LNCAP (cell line): ENCODE measurements at regions not wholly inside any gene's neighbourhood (a gene's known extent, or its start where the extent isn't known, plus 50 kb on each side); places are given as distances from the start of the nearest gene placed in this dataset.

Source experiments
- TF ChIP-seq, protein P1 (sequence below): fragments of 450-650 bp; IDR thresholded peaks from 2 replicates; pipeline ENCODE4 v1.5.1; 2017; ENCODE audit warnings: mild to moderate bottlenecking

DNA sequence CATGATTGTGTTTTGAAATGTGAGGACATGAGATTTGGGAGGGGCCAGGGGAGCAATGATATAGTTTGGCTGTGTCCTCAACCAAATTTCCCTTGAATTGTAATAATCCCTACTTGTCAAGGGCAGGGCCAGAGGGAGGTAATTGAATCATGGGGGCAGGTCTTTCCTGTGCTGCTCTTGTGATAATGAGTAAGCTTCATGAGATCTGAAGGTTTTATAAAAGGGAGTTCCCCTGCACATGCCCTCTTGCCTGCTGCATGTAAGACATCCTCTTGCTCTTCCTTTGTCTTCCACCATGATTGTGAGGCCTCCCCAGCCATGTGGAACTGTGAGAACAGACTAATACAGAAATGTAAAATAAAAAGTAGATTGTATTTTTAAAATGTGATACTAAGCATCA, 1294.9 kb downstream of the ADGRL3 start:
- TF ChIP-seq, protein P1, sequence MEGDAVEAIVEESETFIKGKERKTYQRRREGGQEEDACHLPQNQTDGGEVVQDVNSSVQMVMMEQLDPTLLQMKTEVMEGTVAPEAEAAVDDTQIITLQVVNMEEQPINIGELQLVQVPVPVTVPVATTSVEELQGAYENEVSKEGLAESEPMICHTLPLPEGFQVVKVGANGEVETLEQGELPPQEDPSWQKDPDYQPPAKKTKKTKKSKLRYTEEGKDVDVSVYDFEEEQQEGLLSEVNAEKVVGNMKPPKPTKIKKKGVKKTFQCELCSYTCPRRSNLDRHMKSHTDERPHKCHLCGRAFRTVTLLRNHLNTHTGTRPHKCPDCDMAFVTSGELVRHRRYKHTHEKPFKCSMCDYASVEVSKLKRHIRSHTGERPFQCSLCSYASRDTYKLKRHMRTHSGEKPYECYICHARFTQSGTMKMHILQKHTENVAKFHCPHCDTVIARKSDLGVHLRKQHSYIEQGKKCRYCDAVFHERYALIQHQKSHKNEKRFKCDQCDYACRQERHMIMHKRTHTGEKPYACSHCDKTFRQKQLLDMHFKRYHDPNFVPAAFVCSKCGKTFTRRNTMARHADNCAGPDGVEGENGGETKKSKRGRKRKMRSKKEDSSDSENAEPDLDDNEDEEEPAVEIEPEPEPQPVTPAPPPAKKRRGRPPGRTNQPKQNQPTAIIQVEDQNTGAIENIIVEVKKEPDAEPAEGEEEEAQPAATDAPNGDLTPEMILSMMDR: no peak

DNA sequence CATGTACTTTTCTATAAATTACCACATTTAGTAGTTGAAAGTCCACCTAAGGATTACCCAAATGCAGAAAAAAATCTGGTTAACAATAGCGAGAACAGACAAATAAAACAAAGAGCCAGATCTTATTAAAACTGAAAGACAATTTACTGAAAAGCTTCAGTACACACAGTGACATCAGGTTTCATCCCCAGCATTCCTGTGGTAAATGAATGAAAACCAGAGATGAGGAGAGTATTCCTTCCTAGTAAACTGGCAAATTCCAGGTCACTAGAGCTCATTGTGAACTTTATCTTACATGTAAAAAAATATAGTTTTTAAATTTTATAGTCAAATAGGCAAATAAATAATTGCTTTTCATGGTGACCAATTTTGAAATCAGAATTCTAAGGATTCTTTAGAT, 1290.5 kb downstream of the ADGRL3 start:
- TF ChIP-seq, protein P1: no peak

DNA sequence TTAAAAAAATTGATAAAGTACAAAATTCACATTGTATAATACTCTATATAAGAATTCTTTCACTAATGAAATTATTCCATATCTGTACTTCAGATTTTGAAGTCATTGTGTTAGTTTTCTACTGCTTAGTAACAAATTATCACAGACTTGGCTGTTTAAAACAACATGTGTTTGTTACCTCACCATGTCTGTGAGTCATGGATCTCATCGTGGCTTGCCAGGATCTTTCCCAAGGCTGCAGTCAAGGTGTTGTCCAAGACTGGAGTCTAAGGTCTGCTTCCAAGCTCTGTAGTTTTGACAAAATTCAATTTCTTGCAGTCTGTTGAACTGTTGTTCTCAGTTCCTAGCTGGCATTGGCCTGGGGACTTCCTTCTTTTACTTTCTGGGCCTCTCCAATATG, 1286.9 kb downstream of the ADGRL3 start:
- TF ChIP-seq, protein P1: no peak

DNA sequence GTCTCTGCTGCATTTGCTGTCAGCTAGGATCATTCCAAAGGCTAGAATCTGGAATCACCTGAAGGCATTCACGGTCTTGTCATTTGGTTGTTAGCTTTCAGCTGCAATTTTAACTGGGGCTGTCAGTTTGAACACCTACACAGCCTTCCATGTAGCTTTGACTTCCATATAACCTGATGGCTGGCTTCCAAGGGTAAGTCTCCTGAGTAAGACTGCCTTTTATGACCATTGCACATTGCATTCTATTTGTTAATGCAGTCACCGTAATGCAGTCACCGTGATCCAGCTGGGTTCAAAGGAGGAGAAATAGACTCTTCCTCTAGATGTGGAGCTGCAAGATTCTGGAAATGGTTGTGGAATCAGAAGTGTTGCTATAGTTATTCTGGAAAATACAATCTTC, 1284.2 kb downstream of the ADGRL3 start:
- TF ChIP-seq, protein P1: no peak

DNA sequence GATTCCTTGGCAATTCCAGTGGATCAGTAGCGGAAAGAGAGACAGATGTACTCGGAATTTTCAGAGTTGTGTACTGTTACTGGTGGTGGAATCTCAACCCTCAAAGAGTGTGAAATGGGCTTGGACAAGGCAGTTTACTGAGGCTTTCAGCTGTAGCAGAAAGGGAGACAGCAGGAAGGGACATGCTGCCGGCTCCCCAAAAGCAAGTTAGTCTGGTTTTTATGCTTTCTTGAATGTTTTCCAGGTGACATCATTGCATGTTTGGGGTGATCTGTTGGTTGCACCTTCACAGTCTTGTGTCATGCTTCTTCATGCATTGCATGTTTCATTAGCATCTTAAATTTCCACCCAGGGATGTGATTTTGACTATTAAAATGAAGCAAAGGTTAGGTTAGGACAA, 1282.2 kb downstream of the ADGRL3 start:
- TF ChIP-seq, protein P1: no peak

DNA sequence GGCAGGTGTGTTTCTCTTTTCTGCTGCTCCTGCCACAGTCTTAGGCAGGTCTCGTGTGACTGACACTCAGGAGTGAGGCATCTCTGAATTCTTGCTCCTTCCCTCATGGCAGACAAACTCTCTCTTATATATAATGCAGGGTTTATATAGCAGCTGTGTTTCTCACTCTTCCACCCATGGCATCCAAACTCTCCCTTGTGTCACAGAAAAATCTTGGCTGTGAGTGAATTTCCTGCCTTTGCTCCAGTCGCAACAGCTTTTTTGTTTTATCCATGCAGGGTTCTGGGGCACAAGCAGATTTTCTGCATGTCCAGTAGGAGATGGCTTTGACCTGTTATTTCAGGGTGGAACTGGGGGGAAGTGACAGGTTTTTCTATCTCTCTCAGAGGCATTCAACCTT, 1275.5 kb downstream of the ADGRL3 start:
- TF ChIP-seq, protein P1: no peak

DNA sequence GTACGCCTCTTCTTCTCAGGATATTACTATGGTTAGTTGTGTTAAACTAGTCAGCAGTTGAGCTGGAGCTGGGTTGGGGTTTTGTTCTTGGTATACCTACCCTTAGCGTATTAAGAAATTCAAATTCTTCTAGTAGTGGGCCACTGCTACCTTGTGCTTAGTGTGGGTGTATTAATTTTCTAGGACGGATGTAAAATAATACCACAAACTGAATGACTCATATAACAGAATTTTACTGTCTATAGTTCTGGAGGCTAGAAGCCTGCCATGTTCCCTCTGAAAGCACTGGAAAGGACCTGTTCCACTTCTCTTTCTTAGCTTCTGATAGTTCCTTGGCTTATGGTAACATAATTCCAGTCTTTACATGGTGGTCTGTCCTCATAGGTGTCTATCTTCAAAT, 1274.7 kb downstream of the ADGRL3 start:
- TF ChIP-seq, protein P1: no peak

DNA sequence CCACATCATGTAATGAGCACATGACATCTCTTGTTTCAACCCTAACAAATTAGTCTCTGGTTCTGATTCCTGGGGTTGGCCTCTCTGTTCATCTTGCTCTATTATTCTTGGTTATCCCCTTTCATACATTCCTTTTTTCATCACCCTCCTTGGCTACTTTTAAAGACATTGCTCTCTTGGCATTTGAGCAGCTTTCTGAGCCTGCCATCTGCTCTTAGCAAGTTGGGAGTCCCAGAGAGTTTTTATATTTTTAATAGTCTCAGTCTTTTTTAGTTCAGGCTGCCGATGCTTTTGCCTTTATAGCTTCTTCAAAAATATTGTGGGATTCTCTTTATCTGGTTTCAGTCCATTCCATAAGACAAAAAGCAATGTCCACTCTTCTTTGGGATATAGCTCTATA, 1270.9 kb downstream of the ADGRL3 start:
- TF ChIP-seq, protein P1: no peak
